Type B pancreatic cell (in vitro differentiated cells): ENCODE measurements at regions not wholly inside any gene's neighbourhood (a gene's known extent, or its start where the extent isn't known, plus 50 kb on each side); places are given as distances from the start of the nearest gene placed in this dataset.

Experiments used
- DNase-seq: peaks from one replicate; pipeline ENCODE4 v3.0.0; 2021; ENCODE audit warnings: mixed read lengths; ENCODE audit not compliant: unreplicated experiment; ENCODE audit errors: extremely low spot score
- H3K27ac Mint-ChIP-seq: 2 replicates; pipeline ENCODE4 v1.8.0; 2021; ENCODE audit warnings: mild to moderate bottlenecking, mixed read lengths
- H3K27me3 Mint-ChIP-seq: 2 replicates; pipeline ENCODE4 v1.8.0; 2021; ENCODE audit warnings: mixed read lengths
- H3K36me3 Mint-ChIP-seq: 2 replicates; pipeline ENCODE4 v1.8.0; 2021; ENCODE audit warnings: mixed read lengths
- H3K4me1 Mint-ChIP-seq: one replicate; pipeline ENCODE4 v1.8.0; 2021; ENCODE audit warnings: mixed read lengths; ENCODE audit not compliant: unreplicated experiment
- H3K4me3 Mint-ChIP-seq: 2 replicates; pipeline ENCODE4 v1.8.0; 2021; ENCODE audit warnings: mild to moderate bottlenecking, mixed read lengths
- H3K9me3 Mint-ChIP-seq: 2 replicates; pipeline ENCODE4 v1.8.0; 2021; ENCODE audit warnings: mixed read lengths
- CTCF ChIP-seq: fragments of 200-600 bp; sonication (generic); conservative IDR thresholded peaks from 2 replicates; pipeline ENCODE4 v1.5.0; 2021; ENCODE audit warnings: antibody characterized with exemption, mild to moderate bottlenecking

- no peak for DNase-seq
- peaks cover 7% of the 10 kb centered on the region for H3K27me3 Mint-ChIP-seq
- H3K4me1 Mint-ChIP-seq, result peaks cover 26% of the 10 kb centered on the region
- TF ChIP-seq CTCF, result no peak
- no peaks in the 10 kb centered on the region for H3K9me3 Mint-ChIP-seq
- no peak overlapping the region for H3K27ac Mint-ChIP-seq
- no peaks in the 10 kb centered on the region for H3K36me3 Mint-ChIP-seq
- no peak overlapping the region for H3K4me3 Mint-ChIP-seq
Measured at GRCh38 chr14:98950353-98950895, 321.6 kb downstream of the BCL11B start.

GRCh38 chr14:98951031-98951430 lies 321.0 kb downstream of the BCL11B start:
- no peak overlapping the region for H3K27ac Mint-ChIP-seq
- peaks cover 21% of the 10 kb centered on the region for H3K4me1 Mint-ChIP-seq
- no peak for TF ChIP-seq CTCF
- no peaks in the 10 kb centered on the region for H3K9me3 Mint-ChIP-seq
- no peak overlapping the region for H3K4me3 Mint-ChIP-seq
- no peak for DNase-seq
- H3K36me3 Mint-ChIP-seq, result no peaks in the 10 kb centered on the region
- H3K27me3 Mint-ChIP-seq, result peaks cover 9% of the 10 kb centered on the region

- no peak for DNase-seq
- no peaks in the 10 kb centered on the region for H3K36me3 Mint-ChIP-seq
- peaks cover 10% of the 10 kb centered on the region for H3K27me3 Mint-ChIP-seq
- TF ChIP-seq CTCF, result no peak
- H3K9me3 Mint-ChIP-seq, result no peaks in the 10 kb centered on the region
- H3K4me3 Mint-ChIP-seq, result no peak overlapping the region
- H3K27ac Mint-ChIP-seq, result no peak overlapping the region
- H3K4me1 Mint-ChIP-seq, result peaks cover 16% of the 10 kb centered on the region
Measured at GRCh38 chr14:98951521-98952152, 320.4 kb downstream of the BCL11B start.

- Mint-ChIP-seq H3K27me3 (peaks cover 10% of the 10 kb centered on the region), H3K4me3 (no peak overlapping the region), H3K27ac (no peak overlapping the region), H3K9me3 (no peaks in the 10 kb centered on the region), H3K36me3 (no peaks in the 10 kb centered on the region), H3K4me1 (peaks cover 9% of the 10 kb centered on the region)
- DNase-seq, result peak; percentile 24
- TF ChIP-seq CTCF, result no peak
Measured at GRCh38 chr14:98952593-98953350, 319.2 kb downstream of the BCL11B start.

GRCh38 chr14:98953551-98954348 lies 318.2 kb downstream of the BCL11B start:
- H3K4me1 Mint-ChIP-seq, result peaks cover 8% of the 10 kb centered on the region
- no peaks in the 10 kb centered on the region for H3K36me3 Mint-ChIP-seq
- no peaks in the 10 kb centered on the region for H3K9me3 Mint-ChIP-seq
- DNase-seq, result peak; percentile 47
- H3K27ac Mint-ChIP-seq, result no peak overlapping the region
- H3K27me3 Mint-ChIP-seq, result peaks cover 10% of the 10 kb centered on the region
- no peak for TF ChIP-seq CTCF
- no peak overlapping the region for H3K4me3 Mint-ChIP-seq
